Hypothalamus (tissue), 51 donors: ENCODE measurements at regions not wholly inside any gene's neighbourhood (a gene's known extent, or its start where the extent isn't known, plus 50 kb on each side); places are given as distances from the start of the nearest gene placed in this dataset.
"Not testable (repeated sequence)": the region's sequence is repeated elsewhere in the genome, so short reads cannot be mapped to it uniquely, and the experiment has no call there.

ENCODE experiments used
- DNase-seq, 51 donors: peaks; one replicate each; lab custom pipeline; 2025; lab: John Stamatoyannopoulos, UW

- no peak for DNase-seq
These were observed 158.6 kb upstream of the NUDT12 start for GRCh38 chr5:103721183-103721582.

GRCh38 chr5:103718108-103718507 lies 155.5 kb upstream of the NUDT12 start:
- DNase-seq: no peak

- no peak for DNase-seq
These were observed 146.0 kb upstream of the NUDT12 start for GRCh38 chr5:103708601-103709000.

- no peak for DNase-seq
These were observed 144.5 kb upstream of the NUDT12 start for GRCh38 chr5:103706939-103707682.

- DNase-seq: no peak
These were observed 141.0 kb upstream of the NUDT12 start for GRCh38 chr5:103703617-103704016.

- no peak for DNase-seq
These were observed 130.9 kb upstream of the NUDT12 start for GRCh38 chr5:103693517-103693916.

- DNase-seq: no peak
These were observed 128.1 kb upstream of the NUDT12 start for GRCh38 chr5:103690676-103691075.

GRCh38 chr5:103679873-103680272 lies 117.3 kb upstream of the NUDT12 start:
- DNase-seq: no peak

- DNase-seq: not testable (repeated sequence)
These were observed 113.6 kb upstream of the NUDT12 start for GRCh38 chr5:103676198-103676597.

GRCh38 chr5:103674739-103675138 lies 112.2 kb upstream of the NUDT12 start:
- no peak for DNase-seq

- DNase-seq: no peak
These were observed 111.7 kb upstream of the NUDT12 start for GRCh38 chr5:103674251-103674650.

GRCh38 chr5:103669615-103670014 lies 107.0 kb upstream of the NUDT12 start:
- DNase-seq: no peak

- no peak for DNase-seq
These were observed 105.7 kb upstream of the NUDT12 start for GRCh38 chr5:103668281-103668680.

GRCh38 chr5:103667068-103667467 lies 104.5 kb upstream of the NUDT12 start:
- DNase-seq: no peak

- DNase-seq: no peak
These were observed 94.7 kb upstream of the NUDT12 start for GRCh38 chr5:103657301-103657700.

- no peak for DNase-seq
These were observed 85.5 kb upstream of the NUDT12 start for GRCh38 chr5:103648086-103648485.

GRCh38 chr5:103646698-103647614 lies 84.4 kb upstream of the NUDT12 start:
- DNase-seq: no peak

- DNase-seq: no peak
These were observed 83.2 kb upstream of the NUDT12 start for GRCh38 chr5:103645816-103646215.

GRCh38 chr5:103638979-103639378 lies 76.4 kb upstream of the NUDT12 start:
- no peak for DNase-seq

- no peak for DNase-seq
These were observed 62.1 kb upstream of the NUDT12 start for GRCh38 chr5:103624675-103625074.

GRCh38 chr5:103624035-103624480 lies 61.5 kb upstream of the NUDT12 start:
- DNase-seq: no peak

GRCh38 chr5:103623425-103623824 lies 60.8 kb upstream of the NUDT12 start:
- DNase-seq: no peak
